ENCODE measurements at regions not wholly inside any gene's neighbourhood (a gene's known extent, or its start where the extent isn't known, plus 50 kb on each side); places are given as distances from the start of the nearest gene placed in this dataset.

DNA sequence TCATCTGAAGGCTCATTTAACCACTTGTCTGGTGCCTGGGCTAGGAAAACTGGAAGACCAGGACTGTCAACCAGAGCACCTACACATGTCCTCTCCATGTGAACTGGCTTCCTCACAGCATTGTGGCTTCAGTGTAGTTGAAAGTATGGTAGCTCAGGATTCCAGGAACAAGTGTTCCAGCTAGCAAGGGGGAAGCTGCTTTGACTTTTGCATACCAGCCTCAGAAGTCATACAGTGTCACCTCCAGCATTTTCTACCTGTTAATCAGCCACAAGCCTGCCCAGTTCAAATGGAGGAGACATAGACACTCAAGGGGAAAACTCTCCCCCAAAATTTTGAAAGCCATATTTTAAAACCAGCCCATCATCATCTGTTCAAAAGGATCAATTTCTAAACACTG, 212.8 kb upstream of the CAND1 start:
- TF ChIP-seq JUN (IDR thresholded peaks at IDR 0.05; ENCODE audit: borderline replicate concordance, low read depth, low read length) (no peak), JUN (CRISPR knock-in tag; IDR thresholded peaks at IDR 0.05; ENCODE audit: borderline replicate concordance) (no peak), BMI1 (IDR thresholded peaks at IDR 0.05; ENCODE audit: low read length) (no peak), ATF1 (CRISPR knock-in tag; IDR thresholded peaks at IDR 0.05) (no peak), ATF1 (tag; IDR thresholded peaks at IDR 0.05) (no peak), RAD21 (CRISPR knock-in tag; conservative IDR thresholded peaks at IDR 0.05 in 1 of 2, IDR thresholded peaks at IDR 0.05 in 1 of 2) (no peak)
- TF ChIP-seq, protein P1, sequence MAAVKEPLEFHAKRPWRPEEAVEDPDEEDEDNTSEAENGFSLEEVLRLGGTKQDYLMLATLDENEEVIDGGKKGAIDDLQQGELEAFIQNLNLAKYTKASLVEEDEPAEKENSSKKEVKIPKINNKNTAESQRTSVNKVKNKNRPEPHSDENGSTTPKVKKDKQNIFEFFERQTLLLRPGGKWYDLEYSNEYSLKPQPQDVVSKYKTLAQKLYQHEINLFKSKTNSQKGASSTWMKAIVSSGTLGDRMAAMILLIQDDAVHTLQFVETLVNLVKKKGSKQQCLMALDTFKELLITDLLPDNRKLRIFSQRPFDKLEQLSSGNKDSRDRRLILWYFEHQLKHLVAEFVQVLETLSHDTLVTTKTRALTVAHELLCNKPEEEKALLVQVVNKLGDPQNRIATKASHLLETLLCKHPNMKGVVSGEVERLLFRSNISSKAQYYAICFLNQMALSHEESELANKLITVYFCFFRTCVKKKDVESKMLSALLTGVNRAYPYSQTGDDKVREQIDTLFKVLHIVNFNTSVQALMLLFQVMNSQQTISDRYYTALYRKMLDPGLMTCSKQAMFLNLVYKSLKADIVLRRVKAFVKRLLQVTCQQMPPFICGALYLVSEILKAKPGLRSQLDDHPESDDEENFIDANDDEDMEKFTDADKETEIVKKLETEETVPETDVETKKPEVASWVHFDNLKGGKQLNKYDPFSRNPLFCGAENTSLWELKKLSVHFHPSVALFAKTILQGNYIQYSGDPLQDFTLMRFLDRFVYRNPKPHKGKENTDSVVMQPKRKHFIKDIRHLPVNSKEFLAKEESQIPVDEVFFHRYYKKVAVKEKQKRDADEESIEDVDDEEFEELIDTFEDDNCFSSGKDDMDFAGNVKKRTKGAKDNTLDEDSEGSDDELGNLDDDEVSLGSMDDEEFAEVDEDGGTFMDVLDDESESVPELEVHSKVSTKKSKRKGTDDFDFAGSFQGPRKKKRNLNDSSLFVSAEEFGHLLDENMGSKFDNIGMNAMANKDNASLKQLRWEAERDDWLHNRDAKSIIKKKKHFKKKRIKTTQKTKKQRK (IDR thresholded peaks at IDR 0.05; ENCODE audit: borderline replicate concordance, low read depth, low read length), result no peak
- TF ChIP-seq, protein P2, sequence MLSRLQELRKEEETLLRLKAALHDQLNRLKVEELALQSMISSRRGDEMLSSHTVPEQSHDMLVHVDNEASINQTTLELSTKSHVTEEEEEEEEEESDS (CRISPR knock-in tag; IDR thresholded peaks at IDR 0.05), result no peak

Data from K562 (cell line).